H9 (cell line): ENCODE measurements at regions not wholly inside any gene's neighbourhood (a gene's known extent, or its start where the extent isn't known, plus 50 kb on each side); places are given as distances from the start of the nearest gene placed in this dataset.
"Not testable (repeated sequence)": the region's sequence is repeated elsewhere in the genome, so short reads cannot be mapped to it uniquely, and the experiment has no call there.

Experiments
- DNase-seq: peaks from one replicate; pipeline ENCODE4 v3.0.0-alpha.2; 2017
- H2AFZ ChIP-seq: one replicate; pipeline ENCODE4 v1.6.1; 2013; ENCODE audit warnings: mild to moderate bottlenecking, low read length, control low read depth, moderate library complexity
- H2AK5ac ChIP-seq: 2 replicates; pipeline ENCODE4 v1.6.1; 2013; ENCODE audit warnings: low read length, control low read depth, mixed read lengths; ENCODE audit not compliant: insufficient read length
- H2BK120ac ChIP-seq: one replicate; pipeline ENCODE4 v1.6.1; 2013; ENCODE audit warnings: low read depth, mild to moderate bottlenecking, low read length, control low read depth, inconsistent platforms; ENCODE audit not compliant: poor library complexity, severe bottlenecking
- H2BK12ac ChIP-seq: 2 replicates; pipeline ENCODE4 v1.6.1; 2013; ENCODE audit warnings: low read length, control low read depth, mixed read lengths, low read depth; ENCODE audit not compliant: insufficient read length
- H2BK15ac ChIP-seq: 2 replicates; pipeline ENCODE4 v1.6.1; 2013; ENCODE audit warnings: low read depth, low read length, control low read depth
- H2BK20ac ChIP-seq: one replicate; pipeline ENCODE4 v1.6.1; 2013; ENCODE audit warnings: low read depth, mild to moderate bottlenecking, low read length, control low read depth, inconsistent platforms; ENCODE audit not compliant: poor library complexity, severe bottlenecking
- H2BK5ac ChIP-seq: 2 replicates; pipeline ENCODE4 v1.6.1; 2013; ENCODE audit warnings: low read length, control low read depth, mixed read lengths; ENCODE audit not compliant: insufficient read length
- H3K14ac ChIP-seq: 2 replicates; pipeline ENCODE4 v1.6.1; 2013; ENCODE audit warnings: low read length, control low read depth; ENCODE audit not compliant: insufficient read depth
- H3K18ac ChIP-seq: 2 replicates; pipeline ENCODE4 v1.6.1; 2013; ENCODE audit warnings: low read depth, mild to moderate bottlenecking, mixed read lengths, low read length, control low read depth; ENCODE audit not compliant: insufficient read length
- H3K23ac ChIP-seq: 2 replicates; pipeline ENCODE4 v1.6.1; 2013; ENCODE audit warnings: low read length, control low read depth, mixed read lengths, low read depth; ENCODE audit not compliant: insufficient read length
- H3K23me2 ChIP-seq: 2 replicates; pipeline ENCODE4 v1.6.1; 2013; ENCODE audit warnings: low read depth, mild to moderate bottlenecking, mixed read lengths, low read length, control low read depth; ENCODE audit not compliant: insufficient read length, poor library complexity, severe bottlenecking
- H3K27ac ChIP-seq: 2 replicates; pipeline ENCODE4 v1.5.1; 2013; ENCODE audit warnings: low read length, control low read depth, mixed read lengths, low read depth; ENCODE audit not compliant: insufficient read length
- H3K27me3 ChIP-seq: 2 replicates; pipeline ENCODE4 v1.6.1; 2013; ENCODE audit warnings: low read length, control low read depth, inconsistent platforms; ENCODE audit not compliant: insufficient read depth
- H3K4ac ChIP-seq: 2 replicates; pipeline ENCODE4 v1.6.1; 2013; ENCODE audit warnings: low read depth, mild to moderate bottlenecking, control low read depth, inconsistent platforms, low read length, moderate library complexity
- H3K4me1 ChIP-seq: 2 replicates; pipeline ENCODE4 v1.6.1; 2013; ENCODE audit warnings: low read length, control low read depth, inconsistent platforms; ENCODE audit not compliant: insufficient read depth
- H3K4me2 ChIP-seq: 2 replicates; pipeline ENCODE4 v1.6.1; 2013; ENCODE audit warnings: low read length, control low read depth, mixed read lengths; ENCODE audit not compliant: insufficient read length, insufficient read depth
- H3K56ac ChIP-seq: 2 replicates; pipeline ENCODE4 v1.6.1; 2013; ENCODE audit warnings: low read depth, mild to moderate bottlenecking, mixed read lengths, low read length, control low read depth; ENCODE audit not compliant: insufficient read length
- H3K79me1 ChIP-seq: 2 replicates; pipeline ENCODE4 v1.6.1; 2013; ENCODE audit warnings: low read depth, mild to moderate bottlenecking, moderate library complexity, low read length, control low read depth, inconsistent platforms; ENCODE audit not compliant: insufficient read depth, poor library complexity, severe bottlenecking
- H3K79me2 ChIP-seq: 2 replicates; pipeline ENCODE4 v1.6.1; 2013; ENCODE audit warnings: low read length, control low read depth, inconsistent platforms; ENCODE audit not compliant: insufficient read depth
- H3K9ac ChIP-seq: 2 replicates; pipeline ENCODE4 v1.6.1; 2013; ENCODE audit warnings: low read length, control low read depth, mixed read lengths; ENCODE audit not compliant: insufficient read length; ENCODE audit errors: extremely low read depth
- H3K9me3 ChIP-seq: one replicate; pipeline ENCODE4 v1.6.1; 2013; ENCODE audit warnings: low read depth, low read length, inconsistent platforms; ENCODE audit not compliant: control insufficient read depth
- H3T11ph ChIP-seq: one replicate; pipeline ENCODE4 v1.6.1; 2013; ENCODE audit warnings: mild to moderate bottlenecking, low read length, control low read depth, inconsistent platforms
- H4K20me1 ChIP-seq: one replicate; pipeline ENCODE4 v1.6.1; 2013; ENCODE audit not compliant: control insufficient read depth, insufficient read length, insufficient read depth
- H4K5ac ChIP-seq: 2 replicates; pipeline ENCODE4 v1.6.1; 2013; ENCODE audit warnings: low read depth, mild to moderate bottlenecking, mixed read lengths, low read length, control low read depth; ENCODE audit not compliant: insufficient read length
- H4K8ac ChIP-seq: replicated peaks from 2 replicates; pipeline ENCODE4 v1.6.1; 2013; ENCODE audit warnings: low read length, control low read depth, mixed read lengths, low read depth; ENCODE audit not compliant: insufficient read length
- H4K91ac ChIP-seq: 2 replicates; pipeline ENCODE4 v1.6.1; 2013; ENCODE audit warnings: low read depth, mild to moderate bottlenecking, moderate library complexity, mixed read lengths, low read length, control low read depth; ENCODE audit not compliant: insufficient read length
- H3K27ac Mint-ChIP-seq, 3 experiments: 2 replicates in 2 of 3; 3 replicates in 1 of 3; pipeline ENCODE4 v1.8.0; 2020 to 2021; ENCODE audit warnings: mixed read lengths in 3 of 3, mild to moderate bottlenecking in 1 of 3, moderate library complexity in 1 of 3
- H3K27me3 Mint-ChIP-seq: 2 replicates; pipeline ENCODE4 v1.8.0; 2021; ENCODE audit warnings: low read depth, mild to moderate bottlenecking, moderate library complexity, mixed read lengths
- H3K36me3 Mint-ChIP-seq, 3 experiments: 2 replicates in 2 of 3; 3 replicates in 1 of 3; pipeline ENCODE4 v1.8.0; 2020 to 2021; ENCODE audit warnings: low read depth in 3 of 3, mixed read lengths in 3 of 3; ENCODE audit not compliant: insufficient read depth in 1 of 3
- H3K4me1 Mint-ChIP-seq, 2 experiments: 2 replicates each; pipeline ENCODE4 v1.8.0; 2020; ENCODE audit warnings: mixed read lengths in 2 of 2
- H3K4me3 Mint-ChIP-seq, 2 experiments: 2 replicates in 1 of 2; 3 replicates in 1 of 2; pipeline ENCODE4 v1.8.0; 2020 to 2021; ENCODE audit warnings: mild to moderate bottlenecking in 2 of 2, mixed read lengths in 2 of 2, moderate library complexity in 1 of 2
- H3K9me3 Mint-ChIP-seq, 2 experiments: 2 replicates in 1 of 2; 3 replicates in 1 of 2; pipeline ENCODE4 v1.8.0; 2020; ENCODE audit warnings: mild to moderate bottlenecking in 2 of 2, mixed read lengths in 2 of 2, moderate library complexity in 1 of 2
- CTCF ChIP-seq: fragments of 200-600 bp; sonication (generic); conservative IDR thresholded peaks from 3 replicates; pipeline ENCODE4 v1.8.0; 2021; ENCODE audit warnings: antibody characterized with exemption, mild to moderate bottlenecking
- WGBS: extraction: QIAGEN DNeasy Blood & Tissue Kit; methylation state at CpG from one replicate; pipeline ENCODE4 v1.1.7; 2013; ENCODE audit warnings: missing lambda C conversion rate, low lambda C conversion rate, mixed read lengths; ENCODE audit not compliant: insufficient read length; ENCODE audit errors: extremely low coverage; 5-methylcytosine and 5-hydroxymethylcytosine counted together

GRCh38 chr7:53383131-53383530 is 347.7 kb downstream of the POM121L12 start:
- no peak overlapping the region for H4K8ac ChIP-seq
- H3K14ac ChIP-seq, result no peak overlapping the region
- Mint-ChIP-seq H3K27ac (no peak overlapping the region), H3K36me3 (peaks cover 0 to 2% (median 0%) of the 10 kb centered on the region in 3 experiments; a peak in 2 of 7 replicates), H3K4me1 (no peaks in the 10 kb centered on the region), H3K9me3 (peaks cover 0 to 4% of the 10 kb centered on the region in 2 experiments; a peak in 3 of 5 replicates), H3K4me3 (no peak overlapping the region), H3K27me3 (no peaks in the 10 kb centered on the region; the same call in 1 of the 2 replicates)
- no CpG with 5 or more reads among the region's 3 CpGs for WGBS
- no peak overlapping the region for H3K27ac ChIP-seq
- H4K20me1 ChIP-seq, result no peaks in the 10 kb centered on the region
- no peaks in the 10 kb centered on the region for H3K9me3 ChIP-seq
- no peaks in the 10 kb centered on the region for H3K4me1 ChIP-seq
- no peak overlapping the region for H4K5ac ChIP-seq
- no peak overlapping the region for H3K56ac ChIP-seq
- H2BK120ac ChIP-seq, result no peak overlapping the region
- H2BK12ac ChIP-seq, result no peak overlapping the region
- H2AK5ac ChIP-seq, result no peak overlapping the region
- no peaks in the 10 kb centered on the region for H3K79me2 ChIP-seq
- no peak overlapping the region for H3K4me2 ChIP-seq
- no peak overlapping the region for H3K18ac ChIP-seq
- H2BK5ac ChIP-seq, result no peak overlapping the region
- H2BK20ac ChIP-seq, result no peak overlapping the region
- no peak overlapping the region for H2BK15ac ChIP-seq
- H3K79me1 ChIP-seq, result no peaks in the 10 kb centered on the region
- DNase-seq, result no peak
- H3K27me3 ChIP-seq, result no peaks in the 10 kb centered on the region
- no peaks in the 10 kb centered on the region for H3K23me2 ChIP-seq
- H3K9ac ChIP-seq, result no peak overlapping the region
- H3T11ph ChIP-seq, result no peak overlapping the region
- H3K23ac ChIP-seq, result no peak overlapping the region
- H4K91ac ChIP-seq, result no peak overlapping the region
- TF ChIP-seq CTCF, result no peak
- H2AFZ ChIP-seq, result no peak overlapping the region
- no peak overlapping the region for H3K4ac ChIP-seq

- H3K27ac ChIP-seq, H3K4me1 ChIP-seq, H4K5ac ChIP-seq, H3K27ac Mint-ChIP-seq, H3K56ac ChIP-seq, H3K36me3 Mint-ChIP-seq, H3K23ac ChIP-seq, H4K8ac ChIP-seq, H4K20me1 ChIP-seq, H2BK15ac ChIP-seq, H3T11ph ChIP-seq, H3K9ac ChIP-seq, H2BK20ac ChIP-seq, H2AK5ac ChIP-seq, H3K4ac ChIP-seq, H3K9me3 ChIP-seq, H3K23me2 ChIP-seq, H3K4me2 ChIP-seq, H2BK120ac ChIP-seq, H3K4me1 Mint-ChIP-seq, H3K18ac ChIP-seq, H3K27me3 ChIP-seq, H3K27me3 Mint-ChIP-seq, H2AFZ ChIP-seq, H2BK12ac ChIP-seq, H3K9me3 Mint-ChIP-seq, H3K4me3 Mint-ChIP-seq, H3K79me2 ChIP-seq, H4K91ac ChIP-seq, H2BK5ac ChIP-seq, DNase-seq, H3K79me1 ChIP-seq, H3K14ac ChIP-seq: not testable (repeated sequence)
- WGBS, result no CpG with 5 or more reads among the region's 19 CpGs
These were observed 349.8 kb downstream of the POM121L12 start for GRCh38 chr7:53385239-53385638.
